Right forelimb (tissue), 1 donor: ENCODE measurements at regions not wholly inside any gene's neighbourhood (a gene's known extent, or its start where the extent isn't known, plus 50 kb on each side); places are given as distances from the start of the nearest gene placed in this dataset.

ENCODE experiments used
- DNase-seq: peaks from one replicate; pipeline ENCODE4 v3.0.0-alpha.2; 2018

DNA sequence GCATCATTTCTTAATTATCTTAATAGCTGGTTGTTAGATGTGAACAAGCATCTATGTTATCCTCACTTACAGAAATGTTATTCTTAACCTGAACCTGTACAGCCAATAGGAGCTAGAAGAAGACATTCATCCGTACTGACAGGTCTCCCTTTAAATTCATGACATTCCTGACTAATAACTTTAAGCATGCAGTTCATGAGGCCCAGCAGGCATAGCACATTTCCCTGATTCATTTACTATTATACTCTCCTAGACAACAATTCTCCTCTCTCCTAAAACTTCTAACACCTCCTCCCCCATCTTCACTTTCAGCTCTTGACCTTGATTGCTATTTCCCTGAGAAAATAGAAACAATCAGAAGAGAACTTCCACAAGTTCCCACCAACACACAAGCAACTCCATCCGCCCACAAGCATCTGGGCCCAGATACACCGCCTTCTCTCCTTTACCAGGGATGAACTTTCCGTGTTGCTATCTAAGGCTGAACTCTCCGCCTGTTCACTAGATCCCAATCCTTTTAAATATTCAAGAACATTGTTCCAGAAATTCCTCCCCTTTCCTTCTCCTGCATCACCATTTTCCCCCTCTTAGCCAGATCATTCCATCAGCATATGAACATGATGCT lies 62.9 kb upstream of the SPRED1 start:
- no peak for DNase-seq

DNA sequence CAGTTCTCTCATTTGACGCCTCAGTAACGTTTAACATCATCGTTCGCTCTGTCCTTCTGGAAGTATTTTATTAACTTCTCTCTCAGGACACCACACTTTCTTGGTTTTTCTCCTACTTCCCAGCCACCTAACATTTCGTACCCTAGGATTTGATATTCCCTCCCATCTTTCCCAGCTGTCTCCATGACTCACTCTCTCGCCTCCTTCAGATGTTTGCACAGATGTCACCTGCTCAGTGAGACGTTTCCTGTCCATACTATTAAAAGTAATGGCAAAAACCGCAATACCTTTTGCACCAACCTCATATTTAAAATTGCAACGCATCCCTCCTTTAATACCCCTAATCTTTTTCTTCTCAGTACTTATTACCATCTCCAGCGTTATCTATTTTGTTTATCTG lies 62.1 kb upstream of the SPRED1 start:
- no peak for DNase-seq

DNA sequence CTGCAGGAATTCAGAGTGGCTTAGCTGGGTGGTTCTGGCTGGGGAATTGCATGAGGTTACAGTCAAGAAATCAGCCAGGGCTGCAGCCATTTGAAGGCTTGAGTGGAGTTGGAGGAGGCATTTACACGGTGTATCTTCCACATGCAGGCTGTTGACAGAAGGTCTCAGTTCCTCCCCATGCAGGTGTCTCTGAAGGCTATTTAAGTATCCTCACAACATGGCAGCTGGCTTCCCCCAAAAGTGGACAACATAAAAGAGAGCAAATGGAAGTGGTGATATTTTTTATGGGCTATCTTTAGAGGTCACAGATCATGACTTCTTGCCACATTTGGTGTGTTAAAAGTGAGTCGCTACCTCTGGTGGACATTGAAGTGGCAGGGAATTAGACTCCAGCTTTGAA lies 60.1 kb upstream of the SPRED1 start:
- DNase-seq: no peak

DNA sequence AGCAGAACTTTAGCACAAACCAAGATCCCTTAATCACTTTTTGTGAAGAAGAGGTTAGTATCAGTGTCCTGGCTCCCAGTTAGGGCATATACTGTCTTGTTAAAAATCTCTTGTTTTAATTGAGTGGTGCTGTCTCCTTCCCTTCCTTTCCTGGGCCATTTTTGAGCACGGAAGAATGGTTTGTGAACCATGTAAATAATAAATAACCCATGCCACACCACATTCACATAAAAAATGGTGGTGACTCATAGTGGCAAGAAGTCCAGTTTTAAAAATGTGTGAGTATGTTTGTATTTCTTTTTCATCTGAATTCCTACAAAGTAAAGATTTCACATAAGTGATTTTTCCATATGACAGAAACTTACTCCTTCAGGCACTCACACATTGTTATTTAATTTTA lies 59.1 kb upstream of the SPRED1 start:
- DNase-seq: no peak

DNA sequence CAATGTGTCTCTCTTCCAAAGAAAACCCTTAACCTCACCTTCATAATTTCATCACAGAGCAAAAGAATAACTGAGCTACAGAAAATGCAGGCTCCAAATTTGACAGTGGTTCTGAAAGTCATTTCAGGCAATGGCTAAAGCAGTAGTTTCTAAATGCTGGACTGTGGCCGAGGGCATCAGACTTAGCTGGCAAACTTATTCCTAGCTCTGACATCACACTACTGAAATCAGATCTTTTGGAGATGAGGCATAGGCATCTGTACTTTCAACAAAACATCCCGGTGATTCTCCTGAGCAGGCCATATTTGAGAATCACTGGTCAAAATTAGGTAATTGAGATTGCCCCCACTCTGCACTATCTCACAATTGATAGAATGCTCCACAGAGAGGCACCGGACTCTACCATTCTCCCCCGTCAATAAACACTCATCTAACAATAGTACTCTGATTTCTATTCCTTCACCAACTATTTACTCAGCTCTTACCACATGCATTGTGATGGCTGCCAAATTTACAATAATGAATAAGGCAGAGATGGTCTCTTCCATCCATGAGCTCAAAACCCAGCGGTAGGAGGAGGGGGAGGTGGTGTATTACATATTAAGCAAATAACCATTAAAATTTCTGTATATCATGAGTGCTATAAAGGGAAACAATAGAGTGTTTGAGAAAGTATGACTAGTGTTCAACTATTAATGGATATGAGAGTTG lies 57.3 kb upstream of the SPRED1 start:
- DNase-seq: no peak

DNA sequence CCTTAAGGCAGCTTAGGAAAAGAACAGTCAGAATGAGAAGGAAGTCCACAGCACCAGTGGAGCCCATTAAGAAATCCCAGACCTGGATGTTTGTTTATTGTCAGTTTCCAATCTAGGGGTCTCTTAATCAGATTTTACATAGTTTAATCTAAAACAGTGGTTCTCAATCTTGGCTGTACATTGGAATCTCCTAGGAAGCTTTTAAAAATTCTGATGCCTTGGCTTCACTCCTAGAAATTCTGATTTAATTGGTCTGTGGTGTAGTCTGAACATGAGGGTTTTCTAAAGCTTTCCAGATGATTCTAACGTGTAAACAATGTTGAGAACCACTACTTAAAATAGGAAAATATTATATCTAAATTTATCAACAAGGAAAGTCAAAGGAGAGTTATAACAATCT lies 56.6 kb upstream of the SPRED1 start:
- no peak for DNase-seq

DNA sequence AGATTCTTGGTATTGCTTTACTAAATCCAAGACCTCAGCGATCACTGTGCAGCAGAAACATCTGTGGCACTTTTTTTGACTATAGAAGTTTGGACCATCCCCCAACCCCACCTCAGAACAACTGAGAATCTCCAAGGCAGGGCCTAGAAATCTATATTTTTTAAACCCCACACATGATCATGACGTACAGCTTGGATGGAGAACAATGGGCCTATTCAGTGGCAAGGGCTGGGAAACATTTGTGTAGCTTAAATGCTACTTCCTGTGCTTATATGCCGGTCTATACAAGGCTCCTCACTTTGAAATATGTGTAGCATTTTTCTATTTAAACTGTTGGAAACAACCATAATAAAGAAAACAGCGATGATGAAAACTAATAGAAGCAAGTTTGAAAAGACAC lies 55.1 kb upstream of the SPRED1 start:
- DNase-seq: no peak

DNA sequence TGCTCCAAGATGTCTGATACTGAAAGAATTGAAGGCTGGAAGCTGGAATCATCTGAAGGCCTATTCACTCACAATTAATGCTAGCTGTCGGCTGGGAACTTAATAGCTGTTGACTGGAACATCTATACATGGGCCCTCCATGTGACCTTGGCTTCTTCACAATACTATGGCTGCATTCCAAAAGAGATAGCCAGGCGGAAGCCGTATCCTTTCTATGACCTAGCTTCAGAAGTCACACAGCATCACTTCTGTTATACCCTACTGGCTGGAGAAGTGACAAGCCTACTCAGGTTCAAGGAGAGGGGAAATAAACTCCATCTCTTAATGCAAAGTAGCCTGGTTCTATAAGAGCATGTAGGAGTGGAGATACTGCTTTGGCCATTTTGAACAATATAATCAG lies 50.9 kb upstream of the SPRED1 start:
- no peak for DNase-seq

DNA sequence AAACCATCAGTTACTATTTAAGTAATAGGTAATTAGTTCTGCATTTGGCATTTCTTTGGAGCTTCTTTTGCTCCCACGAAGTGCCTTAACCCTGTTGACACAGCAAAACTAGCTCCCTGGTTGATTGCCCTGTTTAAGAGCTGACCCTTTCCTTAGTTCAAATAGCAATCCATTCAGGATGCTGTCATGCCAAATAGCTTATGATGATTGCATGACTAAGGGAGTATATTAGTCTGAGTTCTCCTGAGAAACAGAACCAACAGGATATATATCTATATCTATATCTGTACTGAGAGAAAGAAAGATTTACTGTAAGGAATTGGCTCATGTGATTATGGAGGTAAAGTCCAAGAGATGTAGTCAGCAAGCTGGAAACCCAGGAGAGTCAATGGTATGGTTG lies 50.3 kb upstream of the SPRED1 start:
- no peak for DNase-seq
